K562 (cell line): ENCODE measurements at regions not wholly inside any gene's neighbourhood (a gene's known extent, or its start where the extent isn't known, plus 50 kb on each side); places are given as distances from the start of the nearest gene placed in this dataset.
A peak's percentile ranks its signal among the peaks of the same experiment; 100 is the strongest.

Experiments used
- ARHGAP35 ChIP-seq: fragments of 450-650 bp; IDR thresholded peaks from 2 replicates; pipeline ENCODE4 v1.6.1; 2018; ENCODE audit not compliant: partially characterized antibody
- BACH1 ChIP-seq: fragments of 200-800 bp; sonication (Bioruptor generic); IDR thresholded peaks from 2 replicates; pipeline ENCODE4 v1.6.1; 2016; ENCODE audit warnings: missing genetic modification characterization, missing compliant biosample characterization
- GTF2E2 ChIP-seq: fragments of 200-800 bp; sonication (Bioruptor generic); IDR thresholded peaks from 2 replicates; pipeline ENCODE4 v1.6.1; 2016; ENCODE audit warnings: missing genetic modification characterization, missing compliant biosample characterization
- HCFC1 ChIP-seq: IDR thresholded peaks from 2 replicates; pipeline ENCODE4 v1.6.1; 2012; ENCODE audit warnings: low read depth, low read length, improper control_type of control experiment
- MAZ ChIP-seq, 2 experiments: fragments of 450-650 bp in 1 of 2; sonication (generic) in 1 of 2; formaldehyde crosslinking; IDR thresholded peaks in 1 of 2; conservative IDR thresholded peaks in 1 of 2; 2 replicates each; pipeline versions ENCODE4 v1.4.0 to v1.5.0; 2020; ENCODE audit warnings: mild to moderate bottlenecking in 1 of 2, missing genetic modification reagents in 1 of 2
- NCOA1 ChIP-seq: fragments of 450-650 bp; IDR thresholded peaks from 2 replicates; pipeline ENCODE4 v1.6.1; 2016; ENCODE audit warnings: low read depth
- NR2C1 ChIP-seq, 2 experiments: fragments of 450-650 bp; IDR thresholded peaks; 2 replicates each; pipeline ENCODE4 v1.6.1; 2017; ENCODE audit warnings: mild to moderate bottlenecking in 2 of 2, antibody characterized with exemption in 1 of 2, inconsistent platforms in 1 of 2, missing compliant biosample characterization in 1 of 2, missing genetic modification characterization in 1 of 2
- PML ChIP-seq: IDR thresholded peaks from 2 replicates; pipeline ENCODE4 v1.6.1; 2012; ENCODE audit warnings: low read length, inconsistent platforms
- POLR2AphosphoS5 ChIP-seq: IDR thresholded peaks from 2 replicates; pipeline ENCODE4 v1.6.1; 2011; ENCODE audit warnings: mild to moderate bottlenecking, low read depth, low read length, moderate library complexity; ENCODE audit not compliant: control insufficient read depth, insufficient read depth
- RBM25 ChIP-seq: fragments of 200-400 bp; formaldehyde crosslinking; IDR thresholded peaks from 2 replicates; pipeline ENCODE4 v1.6.1; 2018; ENCODE audit warnings: low read length, low read depth, moderate library complexity; ENCODE audit not compliant: severe bottlenecking
- RUNX1 ChIP-seq: sonication (generic); IDR thresholded peaks from 2 replicates; pipeline ENCODE4 v1.6.1; 2016; ENCODE audit warnings: antibody characterized with exemption, low read depth
- SMAD1 ChIP-seq: fragments of 150-350 bp; IDR thresholded peaks from 2 replicates; pipeline ENCODE4 v1.6.1; 2014; ENCODE audit warnings: low read length, low read depth; ENCODE audit not compliant: partially characterized antibody
- SRSF3 ChIP-seq: fragments of 200-400 bp; formaldehyde crosslinking; IDR thresholded peaks from 2 replicates; pipeline ENCODE4 v1.6.1; 2016; ENCODE audit warnings: mild to moderate bottlenecking, low read length, moderate library complexity; ENCODE audit not compliant: insufficient read depth
- ZNF274 ChIP-seq: IDR thresholded peaks from 2 replicates; pipeline ENCODE4 v1.6.1; 2011; ENCODE audit warnings: low read depth, mild to moderate bottlenecking, low read length, moderate library complexity, borderline replicate concordance
- ZNF551 ChIP-seq: fragments of 250-450 bp; sonication (Bioruptor Pico); IDR thresholded peaks from 2 replicates; pipeline ENCODE4 v1.5.0; 2021; ENCODE audit warnings: mild to moderate bottlenecking, moderate library complexity
- TF ChIP-seq, protein P1 (sequence below): sonication (generic); formaldehyde crosslinking; IDR thresholded peaks from 2 replicates; pipeline ENCODE4 v1.8.1; 2023; ENCODE audit warnings: mild to moderate bottlenecking, missing genetic modification reagents
- TF ChIP-seq, protein P2 (sequence below): fragments of 250-450 bp; sonication (Bioruptor Pico); IDR thresholded peaks from 2 replicates; pipeline ENCODE4 v1.4.0; 2020; ENCODE audit warnings: borderline replicate concordance

DNA sequence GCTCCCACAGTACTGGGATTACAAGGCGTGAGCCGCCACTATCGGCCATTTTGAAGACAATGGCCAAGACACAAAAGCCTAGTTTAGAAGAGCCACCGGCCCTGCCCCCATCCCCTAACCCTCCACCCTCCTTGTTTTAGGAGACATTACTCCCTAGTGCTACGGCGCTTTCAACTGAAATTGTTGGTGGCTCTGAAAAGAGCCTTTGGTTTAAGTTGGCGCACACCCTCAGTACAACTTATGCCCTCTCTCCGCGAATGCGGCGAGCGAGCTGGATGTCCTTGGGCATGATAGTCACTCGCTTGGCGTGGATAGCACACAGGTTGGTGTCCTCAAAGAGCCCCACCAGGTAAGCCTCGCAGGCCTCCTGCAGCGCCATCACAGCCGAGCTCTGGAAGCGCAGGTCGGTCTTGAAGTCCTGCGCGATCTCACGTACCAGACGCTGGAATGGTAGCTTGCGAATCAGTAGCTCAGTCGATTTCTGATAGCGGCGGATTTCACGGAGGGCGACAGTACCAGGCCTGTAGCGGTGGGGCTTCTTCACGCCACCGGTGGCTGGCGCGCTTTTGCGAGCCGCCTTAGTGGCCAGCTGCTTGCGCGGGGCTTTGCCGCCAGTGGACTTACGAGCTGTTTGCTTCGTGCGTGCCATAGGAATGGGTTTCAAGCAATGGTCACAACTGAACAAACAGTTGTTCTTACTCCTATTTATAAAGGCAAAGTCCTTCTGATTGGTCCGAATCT is 114.9 kb upstream of the BTN3A2 start (continued):
- TF ChIP-seq NCOA1: peak; percentile 31; the same call in 1 of the 2 replicates
- no peak for TF ChIP-seq ARHGAP35
- 0 out of 2 replicates have a peak, but pooled peaks have one; percentile 17 for TF ChIP-seq BACH1 (tag)
- peak in 1 of 2 experiments; percentile 60; a peak in 3 of 4 replicates for TF ChIP-seq MAZ (CRISPR knock-in tag; conservative IDR thresholded peaks at IDR 0.05 in 1 of 2, IDR thresholded peaks at IDR 0.05 in 1 of 2)
- TF ChIP-seq, protein P1, sequence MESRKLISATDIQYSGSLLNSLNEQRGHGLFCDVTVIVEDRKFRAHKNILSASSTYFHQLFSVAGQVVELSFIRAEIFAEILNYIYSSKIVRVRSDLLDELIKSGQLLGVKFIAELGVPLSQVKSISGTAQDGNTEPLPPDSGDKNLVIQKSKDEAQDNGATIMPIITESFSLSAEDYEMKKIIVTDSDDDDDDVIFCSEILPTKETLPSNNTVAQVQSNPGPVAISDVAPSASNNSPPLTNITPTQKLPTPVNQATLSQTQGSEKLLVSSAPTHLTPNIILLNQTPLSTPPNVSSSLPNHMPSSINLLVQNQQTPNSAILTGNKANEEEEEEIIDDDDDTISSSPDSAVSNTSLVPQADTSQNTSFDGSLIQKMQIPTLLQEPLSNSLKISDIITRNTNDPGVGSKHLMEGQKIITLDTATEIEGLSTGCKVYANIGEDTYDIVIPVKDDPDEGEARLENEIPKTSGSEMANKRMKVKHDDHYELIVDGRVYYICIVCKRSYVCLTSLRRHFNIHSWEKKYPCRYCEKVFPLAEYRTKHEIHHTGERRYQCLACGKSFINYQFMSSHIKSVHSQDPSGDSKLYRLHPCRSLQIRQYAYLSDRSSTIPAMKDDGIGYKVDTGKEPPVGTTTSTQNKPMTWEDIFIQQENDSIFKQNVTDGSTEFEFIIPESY: peak; percentile 60
- TF ChIP-seq SRSF3: 0 out of 2 replicates have a peak, but pooled peaks have one; percentile 43
- peak; percentile 85 for TF ChIP-seq POLR2AphosphoS5
- 0 out of 2 replicates have a peak, but pooled peaks have one; percentile 34 for TF ChIP-seq HCFC1
- TF ChIP-seq ZNF274: no peak
- TF ChIP-seq, protein P2, sequence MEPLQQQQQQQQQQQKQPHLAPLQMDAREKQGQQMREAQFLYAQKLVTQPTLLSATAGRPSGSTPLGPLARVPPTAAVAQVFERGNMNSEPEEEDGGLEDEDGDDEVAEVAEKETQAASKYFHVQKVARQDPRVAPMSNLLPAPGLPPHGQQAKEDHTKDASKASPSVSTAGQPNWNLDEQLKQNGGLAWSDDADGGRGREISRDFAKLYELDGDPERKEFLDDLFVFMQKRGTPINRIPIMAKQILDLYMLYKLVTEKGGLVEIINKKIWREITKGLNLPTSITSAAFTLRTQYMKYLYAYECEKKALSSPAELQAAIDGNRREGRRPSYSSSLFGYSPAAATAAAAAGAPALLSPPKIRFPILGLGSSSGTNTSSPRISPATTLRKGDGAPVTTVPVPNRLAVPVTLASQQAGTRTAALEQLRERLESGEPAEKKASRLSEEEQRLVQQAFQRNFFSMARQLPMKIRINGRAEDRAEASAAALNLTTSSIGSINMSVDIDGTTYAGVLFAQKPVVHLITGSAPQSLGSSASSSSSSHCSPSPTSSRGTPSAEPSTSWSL (CRISPR knock-in tag): no peak
- TF ChIP-seq NR2C1 (IDR thresholded peaks at IDR 0.05): no peak
- no peak for TF ChIP-seq NR2C1 (tag; IDR thresholded peaks at IDR 0.05)
- TF ChIP-seq RBM25: no peak
- TF ChIP-seq ZNF551 (CRISPR knock-in tag): no peak
- TF ChIP-seq RUNX1: no peak
- no peak for TF ChIP-seq GTF2E2 (tag)
- TF ChIP-seq SMAD1: no peak
- peak; percentile 73 for TF ChIP-seq PML
